GM19467 (cell line): ENCODE measurements at regions not wholly inside any gene's neighbourhood (a gene's known extent, or its start where the extent isn't known, plus 50 kb on each side); places are given as distances from the start of the nearest gene placed in this dataset.

Experiments used
- ATAC-seq: cut with Tn5 transposase; IDR thresholded peaks from one replicate; pipeline ENCODE4 v1.9.1; 2021; ENCODE audit warnings: mild to moderate bottlenecking, moderate library complexity; ENCODE audit not compliant: unreplicated experiment

DNA sequence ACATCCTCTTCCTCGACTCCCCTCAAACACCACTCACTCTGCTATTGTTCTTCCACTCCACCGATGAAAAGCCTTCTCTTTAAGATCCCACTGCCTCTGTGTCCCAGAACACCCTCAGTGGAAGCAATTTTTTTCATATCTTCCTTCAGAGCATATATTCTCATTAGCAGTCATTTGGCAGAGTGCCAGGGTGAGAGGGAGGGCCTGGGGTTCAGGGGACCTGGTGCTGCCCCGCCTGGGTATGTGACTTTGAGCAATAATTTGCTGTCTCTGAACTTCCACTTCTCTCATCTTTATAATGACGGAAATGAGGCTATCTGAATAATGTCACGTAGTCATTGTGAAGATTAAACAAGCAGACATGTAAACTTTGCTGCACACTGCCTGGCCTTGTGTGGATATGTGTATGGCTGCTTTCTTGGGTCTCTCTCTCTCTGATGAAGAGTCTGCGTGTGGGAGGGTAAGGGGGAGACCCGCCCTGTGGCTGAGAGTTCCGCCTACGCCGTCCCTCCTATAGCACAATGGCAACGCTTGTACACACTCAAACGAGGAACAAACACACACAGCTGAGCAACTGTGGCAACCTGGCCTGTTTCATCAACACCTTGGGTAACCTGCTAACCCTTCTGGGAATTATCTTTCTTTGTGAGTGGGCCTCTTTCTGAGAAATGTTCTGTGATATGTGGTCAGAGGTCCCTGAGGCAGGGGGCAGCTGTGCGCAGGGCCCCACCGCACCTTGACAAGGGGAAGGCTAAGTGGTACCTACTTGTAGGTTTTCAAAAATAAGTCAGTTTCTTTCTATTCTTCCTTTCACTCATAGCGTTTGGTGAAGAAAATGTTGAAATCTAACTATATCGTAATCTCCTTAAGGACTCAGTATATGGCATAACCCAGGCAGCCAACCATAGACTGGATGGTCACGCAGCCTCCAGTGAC lies 369.8 kb downstream of the SV2B start:
- no peak for ATAC-seq

GRCh38 chr15:91471468-91471867 lies 371.4 kb downstream of the SV2B start:
- ATAC-seq, result no peak

- no peak for ATAC-seq
These were observed 372.3 kb downstream of the SV2B start for GRCh38 chr15:91472316-91472756.

- no peak for ATAC-seq
These were observed 374.0 kb downstream of the SV2B start for GRCh38 chr15:91473894-91474545.

DNA sequence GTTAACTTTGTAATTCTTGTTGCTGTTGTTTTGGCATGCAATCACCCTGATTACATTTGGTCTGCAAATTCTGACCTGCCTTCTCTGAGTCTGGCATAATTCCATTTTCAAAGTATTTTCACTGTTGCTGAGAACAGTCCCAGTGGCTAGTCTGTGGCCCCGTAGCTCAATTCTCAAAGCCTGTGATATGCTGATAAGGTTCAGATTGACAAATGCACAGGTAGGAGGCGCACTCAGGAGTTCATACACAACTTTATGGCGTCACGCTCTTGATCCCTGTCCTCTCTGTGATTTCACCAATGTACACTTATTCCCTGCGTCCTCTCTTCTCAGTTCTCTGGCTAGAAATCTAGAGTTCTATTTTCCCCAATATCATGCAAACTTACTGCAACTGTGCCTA lies 376.6 kb upstream of the SLCO3A1 start:
- ATAC-seq, result no peak

GRCh38 chr15:91478717-91479191 lies 374.8 kb upstream of the SLCO3A1 start:
- ATAC-seq, result no peak

DNA sequence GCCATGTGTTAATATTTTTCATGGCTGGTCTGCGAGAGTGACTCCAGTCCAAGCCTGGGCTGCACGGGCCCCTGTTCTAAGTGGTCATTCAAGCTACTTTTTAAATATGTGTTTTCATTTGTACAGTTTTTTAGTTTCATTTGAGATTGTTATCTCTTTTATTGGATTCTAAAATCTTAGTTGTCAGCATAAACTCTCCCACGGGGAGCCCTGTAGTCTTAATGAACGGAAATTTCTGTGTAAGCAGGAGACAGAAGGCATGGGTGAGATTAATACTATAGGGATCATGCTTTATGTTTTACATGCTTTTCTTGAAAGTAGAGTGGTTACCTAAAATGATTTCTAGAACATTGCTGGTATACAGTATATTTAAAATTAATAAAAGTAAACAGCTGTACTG lies 373.1 kb upstream of the SLCO3A1 start:
- ATAC-seq, result no peak

GRCh38 chr15:91482799-91483198 lies 370.7 kb upstream of the SLCO3A1 start:
- no peak for ATAC-seq

GRCh38 chr15:91484141-91484540 lies 369.4 kb upstream of the SLCO3A1 start:
- no peak for ATAC-seq

- no peak for ATAC-seq
These were observed 365.1 kb upstream of the SLCO3A1 start for GRCh38 chr15:91488452-91488851.

- ATAC-seq, result no peak
These were observed 363.3 kb upstream of the SLCO3A1 start for GRCh38 chr15:91490211-91490610.

- no peak for ATAC-seq
These were observed 362.2 kb upstream of the SLCO3A1 start for GRCh38 chr15:91491101-91491950.

DNA sequence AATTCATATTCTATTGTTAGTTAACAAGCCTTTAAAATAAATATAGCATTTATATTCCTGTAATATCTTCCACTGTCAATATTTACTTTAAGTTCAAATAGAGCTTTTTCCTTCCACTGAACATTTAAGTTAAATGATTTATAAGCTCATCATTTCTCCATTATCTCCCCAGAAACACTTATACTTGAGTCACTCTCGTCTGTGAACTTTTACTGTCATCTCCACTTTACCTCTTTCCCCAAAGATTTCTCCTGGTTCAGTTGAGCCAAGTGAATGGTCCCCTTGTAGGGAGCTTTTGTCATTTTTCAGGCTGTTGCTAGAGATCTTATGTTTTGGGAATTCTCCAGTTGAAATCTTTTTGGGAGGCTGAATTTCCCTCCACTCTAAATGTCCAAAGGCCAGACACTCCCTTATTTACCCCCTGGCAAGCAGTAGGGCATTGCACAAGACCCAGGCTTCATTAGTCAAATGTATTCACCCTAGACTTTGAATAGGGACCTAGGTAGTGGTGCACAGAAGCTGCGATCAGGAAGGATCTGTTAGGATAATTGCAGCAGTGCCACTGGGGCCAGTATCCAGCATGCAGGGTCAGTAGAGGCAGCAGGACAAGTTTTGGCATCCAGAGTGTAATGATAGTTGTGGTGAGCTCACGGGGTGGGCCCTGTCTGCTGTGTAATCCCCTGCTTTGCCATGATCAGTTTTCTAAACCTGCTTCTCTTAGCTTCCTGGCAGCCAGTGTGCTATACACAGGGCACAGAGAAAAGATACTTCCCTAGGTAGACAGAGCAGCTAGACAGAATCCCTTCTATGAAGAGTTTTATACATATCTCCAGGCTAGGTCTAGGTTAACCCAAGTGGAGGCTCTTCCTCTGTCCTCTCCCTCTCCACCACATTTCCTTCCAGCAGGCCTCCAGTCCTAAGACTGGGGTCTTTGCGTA lies 356.5 kb upstream of the SLCO3A1 start:
- no peak for ATAC-seq

GRCh38 chr15:91498046-91498748 lies 355.3 kb upstream of the SLCO3A1 start:
- ATAC-seq, result no peak

GRCh38 chr15:91498749-91499062 lies 354.8 kb upstream of the SLCO3A1 start:
- no peak for ATAC-seq

DNA sequence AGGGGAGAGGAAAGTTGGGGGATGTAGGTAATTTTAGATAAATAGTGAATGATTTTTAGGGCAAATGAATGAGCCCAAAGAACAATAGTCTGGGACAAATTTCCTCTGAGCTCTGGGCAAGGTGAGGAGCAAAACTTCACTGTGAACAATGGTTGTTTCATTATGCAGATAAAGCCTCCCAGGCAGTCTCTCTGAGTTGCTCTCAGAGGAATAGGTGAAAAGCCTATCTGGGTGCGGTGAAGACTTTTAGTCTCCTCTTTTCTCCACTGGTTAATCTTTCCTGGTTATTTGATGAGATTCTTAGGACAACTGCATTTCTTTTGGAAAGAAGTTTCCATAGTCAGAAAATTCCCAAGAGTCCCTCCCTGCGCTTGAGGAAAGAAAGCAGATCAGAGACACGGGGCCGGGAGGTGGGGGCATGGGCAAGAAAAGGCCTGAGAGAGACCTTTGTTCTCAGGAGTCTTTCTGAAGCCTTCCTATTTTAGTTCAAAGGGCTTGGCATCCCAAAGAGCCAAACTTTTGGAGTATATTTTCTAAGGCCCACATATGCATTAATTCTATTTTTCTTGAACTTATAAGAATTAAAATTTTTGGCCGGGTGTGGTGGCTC lies 353.6 kb upstream of the SLCO3A1 start:
- ATAC-seq, result no peak

DNA sequence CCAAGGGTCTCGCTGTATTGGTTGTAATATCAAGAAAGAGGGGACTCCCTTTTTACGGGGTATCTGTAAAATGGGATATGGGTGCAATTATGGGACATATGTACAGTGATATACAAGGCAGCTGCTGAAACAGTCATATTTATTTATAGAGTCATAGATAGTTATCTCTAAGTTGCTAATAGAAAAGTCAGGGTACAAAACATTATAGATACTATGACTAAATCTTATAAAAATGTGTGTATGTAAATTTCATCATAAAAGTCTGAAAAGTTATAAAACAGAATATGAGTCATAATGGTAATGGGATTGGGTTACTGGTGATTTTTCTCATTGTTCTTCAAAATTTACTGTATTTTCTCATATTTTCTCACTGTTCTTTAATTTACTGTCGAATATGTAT lies 344.9 kb upstream of the SLCO3A1 start:
- ATAC-seq, result no peak

GRCh38 chr15:91514147-91514546 lies 339.4 kb upstream of the SLCO3A1 start:
- no peak for ATAC-seq

DNA sequence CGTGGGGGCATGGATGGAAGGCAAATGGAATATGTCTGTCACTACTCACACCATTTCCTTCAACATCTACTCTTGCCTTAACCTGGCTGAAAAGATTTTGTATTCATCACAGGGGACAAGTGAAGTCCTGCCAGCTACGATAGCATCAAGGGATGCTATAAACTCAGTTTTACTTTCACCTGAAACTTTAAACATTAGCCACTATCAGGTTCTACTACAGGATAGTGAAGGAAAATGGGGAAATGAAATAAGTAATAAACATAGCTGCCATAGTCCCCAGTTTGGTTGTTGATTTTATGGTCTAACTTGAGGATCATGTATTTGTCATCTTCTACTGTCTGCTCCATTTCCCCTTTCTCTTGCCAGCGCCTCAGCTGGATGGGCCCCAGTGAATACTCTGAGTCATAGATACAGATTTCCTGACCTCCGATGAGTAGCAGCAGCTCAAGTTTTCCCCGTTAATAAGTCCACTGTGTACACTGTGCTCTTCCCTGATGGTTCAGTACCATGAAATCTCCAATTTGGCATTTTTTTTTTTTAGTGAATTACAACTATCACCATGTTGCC lies 338.2 kb upstream of the SLCO3A1 start:
- ATAC-seq, result no peak
